ENCODE measurements at regions not wholly inside any gene's neighbourhood (a gene's known extent, or its start where the extent isn't known, plus 50 kb on each side); places are given as distances from the start of the nearest gene placed in this dataset.

GRCh38 chr18:28657961-28658360 lies 481.0 kb upstream of the CDH2 start (continued):
- TF ChIP-seq ZBTB11 (CRISPR knock-in tag; IDR thresholded peaks at IDR 0.05) = no peak
- no peak for TF ChIP-seq SMAD1 (IDR thresholded peaks at IDR 0.05; ENCODE audit: low read depth, partially characterized antibody)

GRCh38 chr18:28652654-28653053 lies 475.7 kb upstream of the CDH2 start:
- no peak for ATAC-seq
- ChIA-PET RAD21 (ENCODE audit: unreplicated experiment) (no interaction called here), CTCF (no interaction called here), POLR2A (no interaction called here), SMC1A (ENCODE audit: uncharacterized antibody, unreplicated experiment) (no interaction called here)
- no TSS peak for BruUV-seq (replicated peaks)
- FAIRE-seq = no peak
- in situ Hi-C loops (cut with MboI) = no loop called here
- DNase-seq (ENCODE audit: low read depth, low spot score) = no peak
- H3K9me3 ChIP-seq (replicated peaks; ENCODE audit: control insufficient read depth, insufficient read depth, low read length) = no peaks in the 10 kb centered on the region
- H3K27ac ChIP-seq (ENCODE audit: control insufficient read depth, insufficient read depth) = no peak overlapping the region
- no peak overlapping the region for H3K9ac ChIP-seq (ENCODE audit: control insufficient read depth, insufficient read depth, low read length)
- whole genome bisulfite sequencing (ENCODE audit: insufficient coverage, insufficient replicate concordance, low lambda C conversion rate, missing lambda C conversion rate) = 49% methylated on average over 3 of the region's 3 CpGs
- H3K4me3 ChIP-seq = no peak overlapping the region
- H2AFZ ChIP-seq (ENCODE audit: control insufficient read depth, low read depth, low read length) = no peak overlapping the region
- intact Hi-C loops (cut with micrococcal nuclease; ENCODE audit: unreplicated experiment) = no loop called here
- no peaks in the 10 kb centered on the region for H3K79me2 ChIP-seq (ENCODE audit: control insufficient read depth, insufficient read depth, low read length)
- no peak overlapping the region for H3K4me2 ChIP-seq (ENCODE audit: control insufficient read depth, insufficient read depth)
- H3K36me3 ChIP-seq (ENCODE audit: control insufficient read depth in 2 of 2, insufficient read depth in 2 of 2, low read length in 1 of 2) = no peaks in the 10 kb centered on the region
- no peaks in the 10 kb centered on the region for H3K27me3 ChIP-seq (replicated peaks in 1 of 2; ENCODE audit: control insufficient read depth in 2 of 2, insufficient read depth in 2 of 2, low read length in 1 of 2)
- no peaks in the 10 kb centered on the region for H4K20me1 ChIP-seq (ENCODE audit: control insufficient read depth, insufficient read depth)
- H3K4me1 ChIP-seq (ENCODE audit: control insufficient read depth, insufficient read depth, low read length) = no peaks in the 10 kb centered on the region
- TF ChIP-seq TCF12 (IDR thresholded peaks at IDR 0.05; ENCODE audit: low read depth, low read length) (no peak), ZNF274 (IDR thresholded peaks at IDR 0.05; ENCODE audit: insufficient read depth, insufficient read length) (no peak), EP300 (IDR thresholded peaks at IDR 0.05; ENCODE audit: borderline replicate concordance in 1 of 2, control insufficient read depth in 1 of 2, low read depth in 2 of 2, low read length in 2 of 2) (no peak), E2F8 (IDR thresholded peaks at IDR 0.05; ENCODE audit: low read depth, partially characterized antibody) (no peak), FOXM1 (IDR thresholded peaks at IDR 0.05; ENCODE audit: low read depth, low read length) (no peak), NFYA (IDR thresholded peaks at IDR 0.05; ENCODE audit: borderline replicate concordance, low read depth, low read length) (no peak), POLR2A (IDR thresholded peaks at IDR 0.05; ENCODE audit: low read depth, low read length) (no peak), PAX8 (IDR thresholded peaks at IDR 0.05) (no peak), STAT3 (IDR thresholded peaks at IDR 0.05; ENCODE audit: low read depth, low read length) (no peak), CBX5 (IDR thresholded peaks at IDR 0.05; ENCODE audit: low read depth) (no peak), RBBP5 (conservative IDR thresholded peaks at IDR 0.05) (no peak)
- TF ChIP-seq, protein P1, sequence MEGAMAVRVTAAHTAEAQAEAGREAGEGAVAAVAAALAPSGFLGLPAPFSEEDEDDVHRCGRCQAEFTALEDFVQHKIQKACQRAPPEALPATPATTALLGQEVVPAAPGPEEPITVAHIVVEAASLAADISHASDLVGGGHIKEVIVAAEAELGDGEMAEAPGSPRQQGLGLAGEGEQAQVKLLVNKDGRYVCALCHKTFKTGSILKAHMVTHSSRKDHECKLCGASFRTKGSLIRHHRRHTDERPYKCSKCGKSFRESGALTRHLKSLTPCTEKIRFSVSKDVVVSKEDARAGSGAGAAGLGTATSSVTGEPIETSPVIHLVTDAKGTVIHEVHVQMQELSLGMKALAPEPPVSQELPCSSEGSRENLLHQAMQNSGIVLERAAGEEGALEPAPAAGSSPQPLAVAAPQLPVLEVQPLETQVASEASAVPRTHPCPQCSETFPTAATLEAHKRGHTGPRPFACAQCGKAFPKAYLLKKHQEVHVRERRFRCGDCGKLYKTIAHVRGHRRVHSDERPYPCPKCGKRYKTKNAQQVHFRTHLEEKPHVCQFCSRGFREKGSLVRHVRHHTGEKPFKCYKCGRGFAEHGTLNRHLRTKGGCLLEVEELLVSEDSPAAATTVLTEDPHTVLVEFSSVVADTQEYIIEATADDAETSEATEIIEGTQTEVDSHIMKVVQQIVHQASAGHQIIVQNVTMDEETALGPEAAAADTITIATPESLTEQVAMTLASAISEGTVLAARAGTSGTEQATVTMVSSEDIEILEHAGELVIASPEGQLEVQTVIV (IDR thresholded peaks at IDR 0.05; ENCODE audit: borderline replicate concordance, partially characterized antibody) = no peak
- TF ChIP-seq, protein P2, sequence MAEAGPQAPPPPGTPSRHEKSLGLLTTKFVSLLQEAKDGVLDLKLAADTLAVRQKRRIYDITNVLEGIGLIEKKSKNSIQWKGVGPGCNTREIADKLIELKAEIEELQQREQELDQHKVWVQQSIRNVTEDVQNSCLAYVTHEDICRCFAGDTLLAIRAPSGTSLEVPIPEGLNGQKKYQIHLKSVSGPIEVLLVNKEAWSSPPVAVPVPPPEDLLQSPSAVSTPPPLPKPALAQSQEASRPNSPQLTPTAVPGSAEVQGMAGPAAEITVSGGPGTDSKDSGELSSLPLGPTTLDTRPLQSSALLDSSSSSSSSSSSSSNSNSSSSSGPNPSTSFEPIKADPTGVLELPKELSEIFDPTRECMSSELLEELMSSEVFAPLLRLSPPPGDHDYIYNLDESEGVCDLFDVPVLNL (IDR thresholded peaks at IDR 0.05; ENCODE audit: low read depth, low read length) = no peak
